ENCODE measurements at regions not wholly inside any gene's neighbourhood (a gene's known extent, or its start where the extent isn't known, plus 50 kb on each side); places are given as distances from the start of the nearest gene placed in this dataset.

GRCh38 chr2:188077757-188078156 is 213.9 kb upstream of the GULP1 start:
- no peak for DNase-seq
- intact Hi-C loops (cut with DNase I), result no loop called here

- DNase-seq, result no peak
- intact Hi-C loops (cut with DNase I), result no loop called here
These were observed 213.1 kb upstream of the GULP1 start for GRCh38 chr2:188078534-188078933.

- no peak for DNase-seq
- intact Hi-C loops (cut with DNase I), result no loop called here
These were observed 212.5 kb upstream of the GULP1 start for GRCh38 chr2:188079196-188079595.

- intact Hi-C loops (cut with DNase I), result no loop called here
- peak in 34 of 42 donors; percentile 10 to 85 (median 55) for DNase-seq
These were observed 206.3 kb upstream of the GULP1 start for GRCh38 chr2:188085421-188085820.

- intact Hi-C loops (cut with DNase I), result no loop called here
- DNase-seq, result no peak
These were observed 201.8 kb upstream of the GULP1 start for GRCh38 chr2:188089901-188090300.

GRCh38 chr2:188091220-188091619 is 200.5 kb upstream of the GULP1 start:
- intact Hi-C loops (cut with DNase I), result no loop called here

GRCh38 chr2:188092734-188093133 is 198.9 kb upstream of the GULP1 start:
- intact Hi-C loops (cut with DNase I), result no loop called here
- no peak for DNase-seq

More at GRCh38 chr2:188091220-188091619, 200.5 kb upstream of the GULP1 start:
- DNase-seq, result no peak

- DNase-seq, result no peak
- intact Hi-C loops (cut with DNase I), result no loop called here
These were observed 194.8 kb upstream of the GULP1 start for GRCh38 chr2:188096910-188097309.

GRCh38 chr2:188102881-188103280 is 188.8 kb upstream of the GULP1 start:
- DNase-seq, result no peak
- intact Hi-C loops (cut with DNase I), result no loop called here

- intact Hi-C loops (cut with DNase I), result no loop called here
- DNase-seq, result no peak
These were observed 177.7 kb upstream of the GULP1 start for GRCh38 chr2:188114014-188114413.

- no peak for DNase-seq
- intact Hi-C loops (cut with DNase I), result no loop called here
These were observed 174.0 kb upstream of the GULP1 start for GRCh38 chr2:188117706-188118105.

- no peak for DNase-seq
- intact Hi-C loops (cut with DNase I), result no loop called here
These were observed 173.2 kb upstream of the GULP1 start for GRCh38 chr2:188118431-188118830.

GRCh38 chr2:188119112-188119838 is 172.4 kb upstream of the GULP1 start:
- DNase-seq, result peak in 4 of 42 donors; percentile 13 to 50 (median 26)
- intact Hi-C loops (cut with DNase I), result no loop called here

GRCh38 chr2:188122985-188123384 is 168.7 kb upstream of the GULP1 start:
- DNase-seq, result no peak

GRCh38 chr2:188129677-188130076 is 162.0 kb upstream of the GULP1 start:
- no peak for DNase-seq
- intact Hi-C loops (cut with DNase I), result no loop called here

More at GRCh38 chr2:188122985-188123384, 168.7 kb upstream of the GULP1 start:
- intact Hi-C loops (cut with DNase I), result no loop called here

- no peak for DNase-seq
- intact Hi-C loops (cut with DNase I), result no loop called here
These were observed 161.4 kb upstream of the GULP1 start for GRCh38 chr2:188130317-188130716.

GRCh38 chr2:188131281-188131680 is 160.4 kb upstream of the GULP1 start:
- intact Hi-C loops (cut with DNase I), result no loop called here
- DNase-seq, result no peak

- intact Hi-C loops (cut with DNase I), result no loop called here
- DNase-seq, result peak in 38 of 42 donors; percentile 10 to 83 (median 55)
These were observed 159.3 kb upstream of the GULP1 start for GRCh38 chr2:188132385-188132784.

- no peak for DNase-seq
These were observed 157.4 kb upstream of the GULP1 start for GRCh38 chr2:188134241-188134640.

GRCh38 chr2:188138313-188138712 is 153.4 kb upstream of the GULP1 start:
- intact Hi-C loops (cut with DNase I), result no loop called here
- no peak for DNase-seq

More at GRCh38 chr2:188134241-188134640, 157.4 kb upstream of the GULP1 start:
- intact Hi-C loops (cut with DNase I), result no loop called here

- DNase-seq, result no peak
- intact Hi-C loops (cut with DNase I), result no loop called here
These were observed 149.6 kb upstream of the GULP1 start for GRCh38 chr2:188142088-188142487.

Measured in head of caudate nucleus (tissue), 42 donors.